HCT116 (cell line): ENCODE measurements at regions not wholly inside any gene's neighbourhood (a gene's known extent, or its start where the extent isn't known, plus 50 kb on each side); places are given as distances from the start of the nearest gene placed in this dataset.

ENCODE experiments used
- ATAC-seq: fragments of 200-7000 bp; cut with Tn5 transposase; 2 replicates; pipeline ENCODE4 v1.9.1; 2020; ENCODE audit warnings: mild to moderate bottlenecking, moderate library complexity
- BruUV-seq: library from RNA; stranded (reverse); fragments of 400-500 nt; replicated peaks from 2 replicates; lab custom pipeline; 2021; lab: Mats Ljungman, UMichigan
- CTCF ChIA-PET: fragments of 300-600 bp; sonication (Branson Sonifier 250); formaldehyde crosslinking; loops from one replicate; lab custom pipeline; 2021; ENCODE audit warnings: antibody characterized with exemption; lab: Charles Lee
- POLR2A ChIA-PET: fragments of 300-600, 350-600 bp; sonication (Branson Sonifier 250); formaldehyde crosslinking; loops from one replicate; lab custom pipeline; 2021; ENCODE audit warnings: antibody characterized with exemption; lab: Charles Lee
- RAD21 ChIA-PET, 2 experiments: fragments of 300-600 bp; sonication (Branson Sonifier 250); formaldehyde crosslinking; loops; one replicate each; lab custom pipeline; 2023; ENCODE audit warnings: low total read pairs in 2 of 2; ENCODE audit not compliant: uncharacterized antibody in 2 of 2, unreplicated experiment in 2 of 2, low non-redundant PET in 1 of 2; lab: Charles Lee
- DNase-seq: peaks from one replicate; pipeline ENCODE4 v3.0.0-alpha.2; 2010; ENCODE audit warnings: low read depth, low spot score
- H2AFZ ChIP-seq: fragments of 200-600 bp; shearing (Covaris generic), sonication (generic); 2 replicates; pipeline ENCODE4 v1.6.1; 2017; ENCODE audit warnings: low read depth, mixed run types, mixed read lengths, antibody characterized with exemption, low read length; ENCODE audit not compliant: poor library complexity, severe bottlenecking
- H3K27ac ChIP-seq: 2 replicates; pipeline ENCODE4 v1.5.1; 2012; ENCODE audit warnings: low read depth, low read length
- H3K27me3 ChIP-seq: fragments of 200-600 bp; sonication (generic); 2 replicates; pipeline ENCODE4 v1.6.1; 2016; ENCODE audit warnings: mixed run types, low read length, mixed read lengths; ENCODE audit not compliant: insufficient read depth
- H3K36me3 ChIP-seq, 2 experiments: fragments of 200-500 bp in 1 of 2; fragments of 200-600 bp in 1 of 2; sonication (Bioruptor generic) in 1 of 2; sonication (generic) in 1 of 2; 2 replicates each; pipeline versions ENCODE4 v1.5.1 to v1.6.1; 2014 to 2016; ENCODE audit warnings: low read length in 2 of 2, inconsistent platforms in 1 of 2, mixed read lengths in 1 of 2, mixed run types in 1 of 2; ENCODE audit not compliant: insufficient read depth in 2 of 2, control insufficient read depth in 1 of 2
- H3K4me1 ChIP-seq, 2 experiments: fragments of 200-600 bp in 1 of 2; sonication (generic) in 1 of 2; 2 replicates each; pipeline versions ENCODE4 v1.5.1 to v1.6.1; 2012 to 2017; ENCODE audit warnings: low read length in 2 of 2, inconsistent platforms in 1 of 2, mild to moderate bottlenecking in 1 of 2, mixed read lengths in 1 of 2, mixed run types in 1 of 2, moderate library complexity in 1 of 2; ENCODE audit not compliant: insufficient read depth in 2 of 2, control insufficient read depth in 1 of 2
- H3K4me2 ChIP-seq: fragments of 200-600 bp; sonication (generic); 2 replicates; pipeline ENCODE4 v1.6.1; 2017; ENCODE audit warnings: mixed run types, low read length, mixed read lengths
- H3K4me3 ChIP-seq, 2 experiments: fragments of 200-600 bp in 1 of 2; sonication (generic) in 1 of 2; replicated peaks in 1 of 2; 2 replicates each; pipeline ENCODE4 v1.5.1; 2011 to 2016; ENCODE audit warnings: low read length in 2 of 2, control low read depth in 1 of 2, low read depth in 1 of 2, mild to moderate bottlenecking in 1 of 2, mixed read lengths in 1 of 2, mixed run types in 1 of 2
- H3K79me2 ChIP-seq: fragments of 200-600 bp; sonication (generic); 2 replicates; pipeline ENCODE4 v1.6.1; 2017; ENCODE audit warnings: mild to moderate bottlenecking, mixed run types, low read length, moderate library complexity, mixed read lengths; ENCODE audit not compliant: insufficient read depth
- H3K9ac ChIP-seq: fragments of 200-600 bp; sonication (generic); 2 replicates; pipeline ENCODE4 v1.6.1; 2016; ENCODE audit warnings: low read length, mixed read lengths
- H3K9me2 ChIP-seq: fragments of 200-600 bp; sonication (generic), shearing (Covaris generic); 2 replicates; pipeline ENCODE4 v1.6.1; 2017; ENCODE audit warnings: mixed run types, mild to moderate bottlenecking, moderate library complexity; ENCODE audit not compliant: insufficient read depth
- H3K9me3 ChIP-seq, 2 experiments: fragments of 200-500 bp in 1 of 2; fragments of 200-600 bp in 1 of 2; sonication (Bioruptor generic) in 1 of 2; sonication (generic) in 1 of 2; 2 replicates each; pipeline ENCODE4 v1.6.1; 2014 to 2017; ENCODE audit warnings: low read length in 2 of 2, mixed read lengths in 2 of 2, inconsistent platforms in 1 of 2, low read depth in 1 of 2, mild to moderate bottlenecking in 1 of 2, mixed run types in 1 of 2, moderate library complexity in 1 of 2; ENCODE audit not compliant: control insufficient read depth in 1 of 2, insufficient read depth in 1 of 2
- H4K20me1 ChIP-seq: fragments of 200-600 bp; sonication (generic), shearing (Covaris generic); 2 replicates; pipeline ENCODE4 v1.6.1; 2017; ENCODE audit warnings: mixed run types, mild to moderate bottlenecking, moderate library complexity; ENCODE audit not compliant: insufficient read depth
- CBX3 ChIP-seq: IDR thresholded peaks from 2 replicates; pipeline ENCODE4 v1.6.1; 2012; ENCODE audit warnings: low read depth
- CEBPB ChIP-seq: IDR thresholded peaks from 2 replicates; pipeline ENCODE4 v1.6.1; 2012; ENCODE audit warnings: low read depth
- EZH2 ChIP-seq: fragments of 200-600 bp; sonication (generic); IDR thresholded peaks from 2 replicates; pipeline ENCODE4 v1.6.1; 2017; ENCODE audit warnings: antibody characterized with exemption, mixed run types
- FOSL1 ChIP-seq: IDR thresholded peaks from 2 replicates; pipeline ENCODE4 v1.6.1; 2012; ENCODE audit warnings: low read depth
- JUND ChIP-seq: IDR thresholded peaks from 2 replicates; pipeline ENCODE4 v1.6.1; 2012
- MAX ChIP-seq: IDR thresholded peaks from 2 replicates; pipeline ENCODE4 v1.6.1; 2012
- SRF ChIP-seq: IDR thresholded peaks from 2 replicates; pipeline ENCODE4 v1.6.1; 2012; ENCODE audit warnings: low read depth
- TCF7L2 ChIP-seq: IDR thresholded peaks from 2 replicates; pipeline ENCODE4 v1.7.0; 2011; ENCODE audit warnings: borderline replicate concordance, inconsistent platforms; ENCODE audit not compliant: insufficient read depth, insufficient read length; ENCODE audit errors: extremely low read depth
- intact Hi-C: fragments of 100-400 bp; cut with micrococcal nuclease; formaldehyde crosslinking; loops from 2 replicates; pipeline ENCODE4 v1.10.0; 2022
- TF ChIP-seq, protein P1 (sequence below), 3 experiments: fragments of 200-600 bp in 1 of 3; sonication (generic) in 1 of 3; IDR thresholded peaks in 2 of 3; conservative IDR thresholded peaks in 1 of 3; 2 replicates each; pipeline ENCODE4 v1.5.1; 2012 to 2017; ENCODE audit warnings: low read depth in 2 of 3, low read length in 2 of 3, antibody characterized with exemption in 1 of 3, borderline replicate concordance in 1 of 3, control low read depth in 1 of 3, mild to moderate bottlenecking in 1 of 3, mixed read lengths in 1 of 3, mixed run types in 1 of 3, moderate library complexity in 1 of 3; ENCODE audit not compliant: insufficient read depth in 1 of 3
- TF ChIP-seq, protein P2 (sequence below): IDR thresholded peaks from 2 replicates; pipeline ENCODE4 v1.6.1; 2012
- TF ChIP-seq, protein P3 (sequence below): IDR thresholded peaks from 2 replicates; pipeline ENCODE4 v1.6.1; 2012; ENCODE audit warnings: low read depth

DNA sequence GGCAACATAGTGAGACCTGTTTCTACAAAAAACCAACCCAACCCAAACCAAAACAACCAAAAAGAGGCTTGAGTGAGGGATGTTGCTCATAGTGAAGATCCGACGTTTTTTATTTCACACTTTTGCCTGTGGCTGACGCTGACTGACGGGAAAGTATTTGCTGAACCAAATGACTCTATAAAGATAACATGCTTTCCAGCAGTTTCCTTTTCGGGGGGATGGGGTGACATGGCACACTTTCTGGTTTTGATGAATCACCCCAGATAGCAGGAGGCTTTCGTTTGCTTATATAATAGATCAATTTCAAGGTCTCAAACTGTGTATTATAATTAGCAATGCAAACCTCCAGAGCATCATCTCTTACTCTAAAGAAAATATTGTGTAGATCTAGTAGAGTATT, 150.8 kb downstream of the AQP4 start:
- ChIA-PET RAD21 (no interaction called here), CTCF (no interaction called here), POLR2A (no interaction called here)
- Histone ChIP-seq H3K4me2 (no peak overlapping the region), H3K79me2 (no peaks in the 10 kb centered on the region), H3K36me3 (no peaks in the 10 kb centered on the region), H3K4me3 (no peak overlapping the region), H3K9me3 (no peaks in the 10 kb centered on the region), H3K27ac (no peak overlapping the region), H3K9ac (no peak overlapping the region), H3K4me1 (no peaks in the 10 kb centered on the region), H4K20me1 (no peaks in the 10 kb centered on the region), H3K27me3 (peaks cover 18% of the 10 kb centered on the region), H3K9me2 (no peaks in the 10 kb centered on the region), H2AFZ (no peak overlapping the region)
- DNase-seq, result no peak
- ATAC-seq, result no peak
- intact Hi-C loops, result no loop called here
- TF ChIP-seq, protein P1, sequence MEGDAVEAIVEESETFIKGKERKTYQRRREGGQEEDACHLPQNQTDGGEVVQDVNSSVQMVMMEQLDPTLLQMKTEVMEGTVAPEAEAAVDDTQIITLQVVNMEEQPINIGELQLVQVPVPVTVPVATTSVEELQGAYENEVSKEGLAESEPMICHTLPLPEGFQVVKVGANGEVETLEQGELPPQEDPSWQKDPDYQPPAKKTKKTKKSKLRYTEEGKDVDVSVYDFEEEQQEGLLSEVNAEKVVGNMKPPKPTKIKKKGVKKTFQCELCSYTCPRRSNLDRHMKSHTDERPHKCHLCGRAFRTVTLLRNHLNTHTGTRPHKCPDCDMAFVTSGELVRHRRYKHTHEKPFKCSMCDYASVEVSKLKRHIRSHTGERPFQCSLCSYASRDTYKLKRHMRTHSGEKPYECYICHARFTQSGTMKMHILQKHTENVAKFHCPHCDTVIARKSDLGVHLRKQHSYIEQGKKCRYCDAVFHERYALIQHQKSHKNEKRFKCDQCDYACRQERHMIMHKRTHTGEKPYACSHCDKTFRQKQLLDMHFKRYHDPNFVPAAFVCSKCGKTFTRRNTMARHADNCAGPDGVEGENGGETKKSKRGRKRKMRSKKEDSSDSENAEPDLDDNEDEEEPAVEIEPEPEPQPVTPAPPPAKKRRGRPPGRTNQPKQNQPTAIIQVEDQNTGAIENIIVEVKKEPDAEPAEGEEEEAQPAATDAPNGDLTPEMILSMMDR (IDR thresholded peaks at IDR 0.05 in 2 of 3, conservative IDR thresholded peaks at IDR 0.05 in 1 of 3; ENCODE audit: borderline replicate concordance in 1 of 3, insufficient read depth in 1 of 3, low read depth in 2 of 3, low read length in 2 of 3), result no peak
- no peak for TF ChIP-seq CBX3
- no peak for TF ChIP-seq TCF7L2
- TF ChIP-seq JUND, result no peak
- no peak for TF ChIP-seq MAX
- TF ChIP-seq CEBPB, result no peak
- TF ChIP-seq, protein P2, sequence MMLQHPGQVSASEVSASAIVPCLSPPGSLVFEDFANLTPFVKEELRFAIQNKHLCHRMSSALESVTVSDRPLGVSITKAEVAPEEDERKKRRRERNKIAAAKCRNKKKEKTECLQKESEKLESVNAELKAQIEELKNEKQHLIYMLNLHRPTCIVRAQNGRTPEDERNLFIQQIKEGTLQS, result no peak
- TF ChIP-seq FOSL1, result no peak
- TF ChIP-seq SRF, result no peak
- TF ChIP-seq, protein P3, sequence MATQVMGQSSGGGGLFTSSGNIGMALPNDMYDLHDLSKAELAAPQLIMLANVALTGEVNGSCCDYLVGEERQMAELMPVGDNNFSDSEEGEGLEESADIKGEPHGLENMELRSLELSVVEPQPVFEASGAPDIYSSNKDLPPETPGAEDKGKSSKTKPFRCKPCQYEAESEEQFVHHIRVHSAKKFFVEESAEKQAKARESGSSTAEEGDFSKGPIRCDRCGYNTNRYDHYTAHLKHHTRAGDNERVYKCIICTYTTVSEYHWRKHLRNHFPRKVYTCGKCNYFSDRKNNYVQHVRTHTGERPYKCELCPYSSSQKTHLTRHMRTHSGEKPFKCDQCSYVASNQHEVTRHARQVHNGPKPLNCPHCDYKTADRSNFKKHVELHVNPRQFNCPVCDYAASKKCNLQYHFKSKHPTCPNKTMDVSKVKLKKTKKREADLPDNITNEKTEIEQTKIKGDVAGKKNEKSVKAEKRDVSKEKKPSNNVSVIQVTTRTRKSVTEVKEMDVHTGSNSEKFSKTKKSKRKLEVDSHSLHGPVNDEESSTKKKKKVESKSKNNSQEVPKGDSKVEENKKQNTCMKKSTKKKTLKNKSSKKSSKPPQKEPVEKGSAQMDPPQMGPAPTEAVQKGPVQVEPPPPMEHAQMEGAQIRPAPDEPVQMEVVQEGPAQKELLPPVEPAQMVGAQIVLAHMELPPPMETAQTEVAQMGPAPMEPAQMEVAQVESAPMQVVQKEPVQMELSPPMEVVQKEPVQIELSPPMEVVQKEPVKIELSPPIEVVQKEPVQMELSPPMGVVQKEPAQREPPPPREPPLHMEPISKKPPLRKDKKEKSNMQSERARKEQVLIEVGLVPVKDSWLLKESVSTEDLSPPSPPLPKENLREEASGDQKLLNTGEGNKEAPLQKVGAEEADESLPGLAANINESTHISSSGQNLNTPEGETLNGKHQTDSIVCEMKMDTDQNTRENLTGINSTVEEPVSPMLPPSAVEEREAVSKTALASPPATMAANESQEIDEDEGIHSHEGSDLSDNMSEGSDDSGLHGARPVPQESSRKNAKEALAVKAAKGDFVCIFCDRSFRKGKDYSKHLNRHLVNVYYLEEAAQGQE, result no peak
- no peak for TF ChIP-seq EZH2
- BruUV-seq, result no TSS peak
